Activated CD4-positive, alpha-beta T cell treated with anti-CD3 and anti-CD28 coated beads, Interleukin-2, Interleukin-6, amounts not matched to agents 100 ng/mL and 50 ng/mL, durations not matched to agents 16 hours and 8 hours (primary cell): ENCODE measurements at regions not wholly inside any gene's neighbourhood (a gene's known extent, or its start where the extent isn't known, plus 50 kb on each side); places are given as distances from the start of the nearest gene placed in this dataset.
"Not testable (repeated sequence)": the region's sequence is repeated elsewhere in the genome, so short reads cannot be mapped to it uniquely, and the experiment has no call there.

Source experiments
- DNase-seq: peaks from one replicate; pipeline ENCODE4 v3.0.0-alpha.2; 2020

GRCh38 chr5:26364624-26365023, 673.8 kb downstream of the CDH9 start:
- not testable (repeated sequence) for DNase-seq

- DNase-seq = no peak
Measured at GRCh38 chr5:26343801-26344325, 694.5 kb downstream of the CDH9 start.

DNA sequence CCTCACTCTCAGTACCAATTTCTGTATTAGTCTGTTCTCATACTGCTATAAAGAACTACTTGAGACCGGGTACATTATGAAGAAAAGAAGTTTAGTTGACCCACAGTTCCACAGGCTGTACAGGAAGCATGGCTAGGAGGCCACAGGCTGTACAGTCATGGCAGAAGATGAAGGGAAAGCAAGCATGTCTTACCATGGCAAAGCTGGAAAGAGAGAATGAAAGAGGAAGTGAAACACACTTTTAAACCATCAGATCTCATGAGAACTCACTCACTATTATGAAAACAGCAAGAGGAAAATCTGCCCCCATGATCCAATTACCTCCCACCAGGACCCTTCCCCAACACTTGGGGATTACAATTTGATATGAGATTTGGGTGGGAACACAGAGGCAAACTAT, 698.8 kb downstream of the CDH9 start:
- DNase-seq = no peak

DNA sequence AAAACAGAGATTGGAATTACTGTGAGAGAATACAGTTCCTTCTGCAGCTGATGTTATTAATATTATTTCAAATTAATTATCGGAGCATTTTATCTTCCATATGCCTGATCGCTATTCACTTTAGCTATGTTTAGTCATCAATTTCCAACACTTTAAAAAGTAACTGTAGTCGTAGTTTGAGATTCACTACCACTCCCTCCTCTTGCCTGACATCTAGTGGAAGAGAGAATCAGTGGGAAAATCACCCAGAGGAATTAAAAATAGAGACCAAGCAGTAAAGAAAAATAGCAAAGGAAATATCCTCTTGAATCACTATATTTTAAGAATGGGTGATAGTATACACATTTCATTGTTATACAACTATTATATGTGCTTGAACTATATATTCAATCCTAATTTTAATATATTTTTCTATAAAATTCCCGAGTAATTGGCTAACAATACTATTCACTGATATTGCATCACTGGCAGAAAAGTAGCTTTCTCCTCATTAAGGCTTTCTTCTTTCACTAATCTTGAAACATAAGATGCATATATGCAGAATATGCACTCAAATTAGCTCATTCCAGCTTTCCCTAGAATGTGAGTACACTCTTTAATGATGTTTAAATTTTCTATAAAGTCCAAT, 708.7 kb downstream of the CDH9 start:
- DNase-seq = no peak

DNA sequence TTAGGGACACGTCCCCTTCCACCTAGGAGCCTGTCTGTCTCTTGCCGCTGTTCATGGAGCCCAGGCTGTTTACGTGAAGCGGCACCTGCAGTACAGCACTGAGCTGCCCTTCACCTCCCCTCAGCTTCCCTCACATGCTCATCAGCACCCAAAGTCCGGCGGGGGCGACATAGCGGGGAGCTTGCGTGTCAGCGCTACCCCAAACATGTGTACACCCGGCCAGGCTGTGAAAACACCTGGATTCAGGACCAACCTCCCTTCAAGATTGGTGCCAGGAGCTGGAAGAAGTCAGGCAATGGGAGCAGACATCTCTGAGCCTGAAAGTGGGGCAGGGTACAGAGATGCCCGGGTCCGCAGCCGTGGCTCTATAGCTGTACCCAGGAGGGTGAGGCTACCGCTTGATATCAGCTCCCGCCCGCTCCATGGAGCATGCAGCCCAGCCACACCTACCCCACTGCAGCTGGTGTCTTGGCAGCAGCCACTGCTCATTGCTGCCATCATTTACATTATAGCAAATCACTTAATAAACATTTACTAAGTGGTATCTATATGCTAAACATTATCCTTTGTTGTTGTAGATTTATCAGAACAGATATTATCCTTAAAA, 712.1 kb downstream of the CDH9 start:
- no peak for DNase-seq

- DNase-seq = not testable (repeated sequence)
Measured at GRCh38 chr5:26325432-26325831, 713.0 kb downstream of the CDH9 start.

GRCh38 chr5:26324273-26324895, 714.0 kb downstream of the CDH9 start:
- DNase-seq = not testable (repeated sequence)

GRCh38 chr5:26323794-26324193, 714.6 kb downstream of the CDH9 start:
- no peak for DNase-seq

DNA sequence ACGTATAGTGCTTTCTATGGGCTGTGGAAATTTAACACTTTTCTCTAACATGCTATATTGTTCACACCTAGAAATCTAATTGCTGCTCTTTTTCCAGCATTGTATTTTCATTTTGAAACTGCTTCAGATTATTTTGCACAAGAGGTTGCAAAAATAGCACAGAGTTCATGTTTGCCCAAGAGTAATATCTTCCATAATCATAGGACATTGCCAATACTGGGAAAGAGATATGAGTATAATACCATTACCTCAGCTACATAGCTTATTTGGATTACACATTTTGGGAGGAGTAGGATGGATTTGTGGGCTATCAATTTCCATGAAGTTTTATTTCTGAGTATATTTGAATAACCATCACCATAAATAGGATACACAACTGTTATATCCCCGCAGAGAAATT, 717.1 kb downstream of the CDH9 start:
- DNase-seq = no peak

GRCh38 chr5:26310415-26310814, 728.0 kb downstream of the CDH9 start:
- no peak for DNase-seq

DNA sequence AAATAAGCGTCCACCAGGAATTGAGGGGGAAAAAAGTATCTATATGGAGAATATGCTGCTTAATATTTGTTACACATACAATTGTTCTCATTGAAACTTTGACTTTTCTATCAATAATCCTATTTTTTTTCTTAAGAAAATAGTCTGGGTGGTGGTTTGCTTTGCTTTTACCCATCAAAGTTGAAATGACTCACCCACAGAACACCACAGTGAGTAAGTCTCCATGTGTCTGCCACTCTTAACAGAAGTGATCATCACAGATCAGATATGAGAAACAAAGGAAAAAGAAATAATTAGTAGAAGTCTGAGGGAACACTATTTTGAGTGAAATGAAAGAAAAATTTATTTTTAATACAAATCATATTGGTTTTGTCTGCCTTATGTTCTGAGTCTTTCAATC, 742.8 kb downstream of the CDH9 start:
- no peak for DNase-seq

DNA sequence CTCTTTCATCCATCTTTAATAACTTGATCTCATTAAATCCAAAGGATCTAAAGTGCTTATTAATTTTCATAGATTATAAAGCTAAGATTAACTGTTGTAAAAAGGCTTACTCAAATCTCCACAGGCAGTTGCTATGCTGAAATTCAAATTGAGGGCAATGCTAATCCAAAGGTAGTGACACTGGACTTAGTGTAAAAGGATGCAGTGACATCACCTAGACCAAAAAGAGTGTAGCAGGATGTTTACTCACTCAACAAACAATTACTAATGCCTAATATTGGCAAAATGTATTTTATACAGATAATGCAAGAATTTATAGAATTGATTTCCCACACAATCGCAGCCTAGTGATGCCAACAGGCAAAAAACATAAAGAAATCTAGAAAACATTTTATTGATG, 756.2 kb downstream of the CDH9 start:
- DNase-seq = no peak

DNA sequence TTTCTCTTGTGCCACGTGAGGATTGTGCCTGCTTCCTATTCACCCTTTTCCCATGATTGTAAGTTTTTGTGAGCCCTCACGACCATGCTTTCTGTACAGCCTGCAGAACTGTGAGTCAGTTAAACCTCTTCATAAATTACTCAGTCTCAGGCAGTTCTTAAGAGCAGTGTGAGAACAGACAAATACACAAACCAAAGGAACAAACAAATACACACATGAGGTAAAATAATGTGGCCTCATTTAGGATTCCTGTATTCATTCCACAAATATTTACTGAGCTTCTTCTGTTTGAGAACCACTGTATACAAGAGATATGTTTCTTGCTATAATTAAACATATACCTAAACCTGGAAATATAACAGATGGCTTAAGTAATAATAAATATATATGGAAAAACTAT, 760.3 kb downstream of the CDH9 start:
- no peak for DNase-seq

- no peak for DNase-seq
Measured at GRCh38 chr5:26259081-26259480, 779.3 kb downstream of the CDH9 start.

DNA sequence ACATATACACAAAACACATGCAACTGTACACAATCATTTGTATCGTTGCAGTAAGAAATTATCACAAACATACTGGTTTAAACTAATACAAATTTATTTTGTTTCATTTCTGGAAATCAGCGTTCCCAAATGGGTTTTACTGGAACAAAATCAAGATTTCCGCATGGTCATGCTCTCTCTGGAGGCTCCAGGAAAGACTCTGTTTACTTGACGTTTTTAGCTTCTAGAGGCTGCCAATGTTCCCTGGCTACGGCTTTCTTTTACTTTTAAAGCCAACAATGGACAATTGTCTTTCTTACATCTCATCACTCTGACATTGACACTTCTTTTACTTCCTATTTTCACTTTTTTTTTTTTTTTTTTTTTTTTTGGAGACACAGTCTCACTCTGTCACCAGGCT, 793.1 kb downstream of the CDH9 start:
- no peak for DNase-seq

DNA sequence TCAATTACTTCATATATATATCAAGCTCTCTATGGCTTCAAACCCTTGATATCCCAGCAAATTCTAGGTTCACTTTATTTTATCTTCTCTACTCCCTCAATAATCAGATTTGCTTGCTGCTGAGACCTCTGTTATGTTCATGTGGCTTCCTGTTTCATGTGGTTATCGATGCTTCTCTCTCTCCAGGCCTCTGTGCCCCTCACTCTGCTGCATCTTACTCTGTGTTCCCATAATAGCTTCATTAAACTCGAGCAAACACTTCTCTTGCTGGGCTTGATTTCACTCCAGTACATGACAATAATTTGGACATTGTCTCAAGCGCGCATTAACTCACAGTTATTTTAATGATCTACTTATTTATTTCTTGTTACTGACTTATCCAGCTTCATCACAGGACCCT, 798.8 kb downstream of the CDH9 start:
- DNase-seq = no peak

- DNase-seq = no peak
Measured at GRCh38 chr5:26237489-26237888, 800.9 kb downstream of the CDH9 start.

GRCh38 chr5:26236936-26237335, 801.5 kb downstream of the CDH9 start:
- DNase-seq = no peak

DNA sequence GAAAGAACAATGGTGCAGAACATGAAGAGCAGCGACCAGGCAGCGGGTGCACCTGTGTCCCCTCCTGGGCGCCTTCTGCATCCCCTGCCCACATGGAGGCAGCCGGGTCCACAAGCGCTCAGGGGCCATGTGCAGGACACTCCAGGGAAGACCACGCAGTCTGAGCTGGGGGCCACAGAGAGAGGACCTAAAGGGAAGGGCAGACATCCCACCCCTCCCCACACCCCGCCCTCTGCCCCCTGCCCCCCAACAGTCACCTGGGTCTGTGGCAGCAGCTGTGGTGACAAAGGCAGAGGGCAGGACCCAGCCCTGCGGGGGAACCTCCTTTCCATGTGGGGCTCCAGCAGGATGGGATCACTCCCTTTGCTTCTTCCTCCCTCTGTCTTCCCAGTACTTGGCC, 805.7 kb downstream of the CDH9 start:
- DNase-seq = no peak

- no peak for DNase-seq
Measured at GRCh38 chr5:26231316-26231715, 807.1 kb downstream of the CDH9 start.

DNA sequence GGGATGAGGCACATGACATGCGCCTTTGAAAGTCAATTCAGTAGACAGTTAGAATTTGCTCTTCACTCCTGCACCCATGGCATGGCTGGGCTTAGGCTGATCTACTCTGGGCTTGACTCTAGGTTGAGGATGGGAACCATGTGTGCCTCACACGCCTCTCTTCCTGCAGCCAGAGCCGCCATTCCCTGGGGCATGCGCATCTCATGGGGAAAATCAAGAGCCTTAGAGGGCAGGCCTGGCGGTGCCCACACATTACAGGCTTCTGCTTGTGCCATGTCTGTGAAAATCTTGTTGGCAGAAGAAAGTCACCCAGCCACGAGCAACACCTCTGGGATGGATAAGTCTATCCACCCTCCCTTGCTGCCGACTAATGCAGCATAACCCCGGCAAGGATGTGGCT, 808.5 kb downstream of the CDH9 start:
- no peak for DNase-seq

DNA sequence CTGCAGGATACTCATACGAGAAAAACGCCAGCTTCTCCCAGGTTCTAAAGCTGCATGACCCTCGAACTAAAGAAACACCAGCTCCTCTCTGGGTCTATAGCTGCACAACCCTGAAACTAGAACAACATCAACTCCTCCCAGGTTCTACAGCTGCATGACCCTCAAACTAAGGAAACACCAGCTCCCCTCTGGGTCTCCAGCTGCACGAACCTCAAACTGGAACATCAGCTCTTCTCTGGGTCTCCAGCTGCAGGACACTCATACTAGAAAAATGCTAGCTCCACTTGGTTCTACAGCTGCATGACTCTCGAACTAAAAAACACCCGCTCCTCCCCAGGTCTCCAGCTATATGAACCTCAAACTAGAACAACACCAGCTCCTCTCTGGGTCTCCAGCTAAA, 811.1 kb downstream of the CDH9 start:
- DNase-seq = no peak

- no peak for DNase-seq
Measured at GRCh38 chr5:26205121-26205520, 833.3 kb downstream of the CDH9 start.

GRCh38 chr5:26193626-26194025, 844.8 kb downstream of the CDH9 start:
- no peak for DNase-seq

GRCh38 chr5:26192486-26192885, 845.9 kb downstream of the CDH9 start:
- DNase-seq = no peak
